ENCODE measurements at regions not wholly inside any gene's neighbourhood (a gene's known extent, or its start where the extent isn't known, plus 50 kb on each side); places are given as distances from the start of the nearest gene placed in this dataset.
"Not testable (repeated sequence)": the region's sequence is repeated elsewhere in the genome, so short reads cannot be mapped to it uniquely, and the experiment has no call there.

GRCh38 chr5:8561854-8562253 is 692.9 kb downstream of the MTRR start:
- no peak for TF ChIP-seq CTCF (IDR thresholded peaks at IDR 0.05)
- no peaks in the 10 kb centered on the region for H3K27me3 ChIP-seq
- H3K27ac ChIP-seq = no peak overlapping the region
- no peaks in the 10 kb centered on the region for H3K36me3 ChIP-seq
- H3K4me3 ChIP-seq = no peak overlapping the region
- no peaks in the 10 kb centered on the region for H3K9me3 ChIP-seq
- H3K4me1 ChIP-seq = no peaks in the 10 kb centered on the region
- DNase-seq (ENCODE audit: low spot score) = no peak

GRCh38 chr5:8563540-8563939 is 694.6 kb downstream of the MTRR start:
- DNase-seq (ENCODE audit: low spot score); H3K27ac ChIP-seq: not testable (repeated sequence)

GRCh38 chr5:8568858-8569257 is 699.9 kb downstream of the MTRR start:
- Histone ChIP-seq H3K36me3 (no peaks in the 10 kb centered on the region), H3K4me3 (no peak overlapping the region), H3K27ac (no peak overlapping the region), H3K4me1 (no peaks in the 10 kb centered on the region), H3K27me3 (no peaks in the 10 kb centered on the region), H3K9me3 (no peaks in the 10 kb centered on the region)
- no peak for DNase-seq (ENCODE audit: low spot score)
- no peak for TF ChIP-seq CTCF (IDR thresholded peaks at IDR 0.05)

More at GRCh38 chr5:8563540-8563939, 694.6 kb downstream of the MTRR start:
- H3K36me3 ChIP-seq, H3K27me3 ChIP-seq, H3K4me1 ChIP-seq, H3K4me3 ChIP-seq, H3K9me3 ChIP-seq: not testable (repeated sequence)

- Histone ChIP-seq H3K4me1 (no peaks in the 10 kb centered on the region), H3K9me3 (no peaks in the 10 kb centered on the region), H3K27ac (no peak overlapping the region), H3K27me3 (no peaks in the 10 kb centered on the region), H3K36me3 (no peaks in the 10 kb centered on the region), H3K4me3 (no peak overlapping the region)
- no peak for TF ChIP-seq CTCF (IDR thresholded peaks at IDR 0.05)
- no peak for DNase-seq (ENCODE audit: low spot score)
Observed at GRCh38 chr5:8570528-8570927, 701.6 kb downstream of the MTRR start.

- H3K36me3 ChIP-seq = no peaks in the 10 kb centered on the region
- H3K4me1 ChIP-seq = no peaks in the 10 kb centered on the region
- no peak for DNase-seq (ENCODE audit: low spot score)
- no peak overlapping the region for H3K4me3 ChIP-seq
- H3K27ac ChIP-seq = no peak overlapping the region
- H3K9me3 ChIP-seq = no peaks in the 10 kb centered on the region
- TF ChIP-seq CTCF (IDR thresholded peaks at IDR 0.05) = no peak
- no peaks in the 10 kb centered on the region for H3K27me3 ChIP-seq
Observed at GRCh38 chr5:8576178-8576577, 707.2 kb downstream of the MTRR start.

- no peak for TF ChIP-seq CTCF (IDR thresholded peaks at IDR 0.05)
- no peak for DNase-seq (ENCODE audit: low spot score)
Observed at GRCh38 chr5:8577792-8578191, 708.8 kb downstream of the MTRR start.

More at GRCh38 chr5:8577792-8578191, 708.8 kb downstream of the MTRR start:
- Histone ChIP-seq H3K36me3 (no peaks in the 10 kb centered on the region), H3K9me3 (no peaks in the 10 kb centered on the region), H3K4me1 (no peaks in the 10 kb centered on the region), H3K4me3 (no peak overlapping the region), H3K27ac (no peak overlapping the region), H3K27me3 (no peaks in the 10 kb centered on the region)
